NCI-H1436 (cell line): ENCODE measurements at regions not wholly inside any gene's neighbourhood (a gene's known extent, or its start where the extent isn't known, plus 50 kb on each side); places are given as distances from the start of the nearest gene placed in this dataset.

Experiments used
- DNase-seq: peaks from one replicate; lab custom pipeline; 2025; lab: John Stamatoyannopoulos, UW

DNA sequence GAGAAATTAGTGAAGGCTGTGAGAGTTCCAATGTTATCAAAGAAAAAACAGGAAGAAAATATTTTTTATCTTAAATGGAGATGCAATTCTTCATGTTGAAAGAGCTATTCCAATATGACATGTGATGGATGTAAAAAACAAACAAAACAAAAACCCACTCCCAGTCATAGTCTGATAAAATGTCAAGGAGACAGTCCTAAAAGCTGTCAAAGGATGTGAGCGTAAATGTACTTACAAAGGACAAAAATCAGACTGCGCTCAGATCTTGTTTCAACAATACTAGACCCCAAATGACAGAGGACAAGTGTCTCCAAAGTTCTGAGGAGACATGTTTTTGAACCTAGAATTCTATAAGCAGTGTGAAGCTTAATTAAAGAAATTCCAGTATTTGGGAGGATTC is 265.8 kb downstream of the PLPP3 start:
- DNase-seq: no peak

DNA sequence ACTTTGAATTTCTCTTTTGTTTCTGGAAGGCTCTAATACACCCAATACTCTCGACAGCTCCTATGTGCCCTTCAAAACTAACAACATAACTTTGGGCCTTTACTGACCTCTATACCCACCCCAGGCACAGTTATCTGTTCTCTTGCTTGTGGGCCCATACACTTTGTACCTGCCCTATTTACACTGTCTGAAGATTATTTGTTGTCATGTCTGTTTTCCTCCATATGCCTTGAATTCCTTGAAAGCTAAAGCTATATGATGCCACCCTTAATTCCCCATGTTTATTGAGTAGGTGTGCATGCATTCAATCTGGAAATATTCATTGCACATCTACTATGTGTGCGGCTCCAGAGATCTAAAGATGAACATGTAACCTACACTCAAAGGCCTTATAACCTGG is 267.6 kb downstream of the PLPP3 start:
- no peak for DNase-seq

GRCh38 chr1:56310945-56311344 is 268.4 kb downstream of the PLPP3 start:
- DNase-seq: no peak

DNA sequence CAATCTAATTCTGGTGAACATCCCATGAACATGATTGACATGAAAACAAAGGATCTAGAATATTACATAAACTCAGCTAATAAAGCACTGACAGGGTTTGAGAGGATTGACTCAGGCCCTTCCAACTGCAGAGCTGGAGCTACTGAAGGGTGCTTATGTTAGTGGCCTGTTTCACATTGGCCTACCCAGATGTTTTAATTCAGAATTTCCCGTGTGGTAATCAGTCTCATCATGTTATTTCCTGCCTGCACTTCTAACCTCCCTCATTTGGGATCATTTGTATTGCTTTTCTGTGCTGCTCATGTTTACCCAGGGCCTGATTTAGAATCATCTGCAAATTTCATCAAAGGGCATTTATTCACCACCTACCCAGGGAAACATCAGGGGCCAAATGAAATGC is 270.3 kb downstream of the PLPP3 start:
- no peak for DNase-seq

DNA sequence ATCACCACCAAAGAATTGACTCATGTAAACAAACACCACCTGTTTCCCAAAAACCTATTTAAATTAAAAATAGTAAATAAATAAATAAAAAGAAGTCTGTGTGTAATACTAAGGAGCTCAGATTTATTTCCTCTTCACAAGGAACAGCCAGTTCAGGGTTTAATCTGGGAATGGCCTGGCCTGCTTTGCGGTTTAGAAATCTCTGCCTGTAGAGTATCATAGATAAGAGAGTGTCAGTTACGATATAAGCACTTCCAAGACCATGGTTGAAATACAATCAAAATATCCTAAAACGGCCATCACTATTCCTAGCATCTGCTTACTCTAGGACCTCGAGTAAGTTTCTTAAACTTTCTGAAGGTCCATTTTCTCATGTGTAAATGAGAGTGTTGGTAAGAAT is 274.4 kb downstream of the PLPP3 start:
- no peak for DNase-seq

DNA sequence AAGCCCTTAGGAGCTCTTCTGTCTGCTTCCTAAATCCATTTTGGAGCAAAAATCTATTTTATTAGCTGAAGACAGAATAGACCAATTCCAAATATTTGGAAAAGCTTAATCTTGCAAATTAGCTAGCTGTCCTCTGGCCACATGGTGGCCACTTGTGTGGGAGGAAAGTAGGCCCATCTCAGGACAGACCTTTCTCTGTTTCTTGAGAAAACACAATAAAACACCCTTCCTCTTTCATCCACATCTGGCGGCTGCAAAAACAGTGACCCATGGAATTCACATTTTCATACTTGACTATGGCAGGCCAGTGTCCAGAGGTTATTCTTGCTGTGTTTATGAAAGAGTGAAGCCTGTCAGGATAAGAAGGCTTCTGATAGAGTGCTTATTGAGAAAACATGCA is 275.6 kb downstream of the PLPP3 start:
- no peak for DNase-seq

DNA sequence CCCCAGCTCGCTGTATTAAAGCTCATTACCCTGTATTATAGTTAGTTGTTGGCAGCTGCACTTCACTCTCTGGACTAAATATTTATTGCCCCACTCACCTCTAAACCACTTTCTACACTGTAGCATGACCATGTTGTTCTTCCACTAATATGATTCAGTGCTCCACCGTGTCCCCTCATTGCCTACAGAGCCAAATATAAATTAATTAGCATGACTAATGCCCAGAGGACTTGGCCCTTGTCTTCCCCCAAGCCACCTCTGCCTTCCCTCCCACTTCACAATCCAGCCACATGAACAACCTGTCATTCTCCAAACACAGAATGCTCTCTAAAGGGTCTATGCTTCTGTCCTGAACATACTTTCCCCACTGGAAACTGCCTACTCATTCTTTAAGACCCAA is 276.5 kb downstream of the PLPP3 start:
- no peak for DNase-seq

DNA sequence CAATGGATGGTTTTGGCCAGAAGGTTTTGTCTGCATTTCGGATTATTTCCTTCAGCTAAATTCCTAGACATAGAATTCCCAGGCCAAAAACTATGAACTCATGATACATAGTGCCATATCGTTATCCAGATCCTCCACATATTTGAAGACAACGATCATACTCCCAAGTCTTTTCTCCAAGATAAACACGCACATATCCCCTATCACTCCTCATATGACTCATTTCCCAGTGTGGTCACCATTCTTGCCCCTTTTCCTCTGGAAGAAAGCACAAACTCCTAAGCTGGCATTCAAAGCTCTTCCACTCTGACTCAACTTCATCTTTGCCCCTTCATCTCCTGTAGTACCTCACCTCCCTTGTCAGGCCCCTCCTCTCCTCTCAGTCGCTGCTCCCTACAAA is 277.6 kb downstream of the PLPP3 start:
- no peak for DNase-seq

DNA sequence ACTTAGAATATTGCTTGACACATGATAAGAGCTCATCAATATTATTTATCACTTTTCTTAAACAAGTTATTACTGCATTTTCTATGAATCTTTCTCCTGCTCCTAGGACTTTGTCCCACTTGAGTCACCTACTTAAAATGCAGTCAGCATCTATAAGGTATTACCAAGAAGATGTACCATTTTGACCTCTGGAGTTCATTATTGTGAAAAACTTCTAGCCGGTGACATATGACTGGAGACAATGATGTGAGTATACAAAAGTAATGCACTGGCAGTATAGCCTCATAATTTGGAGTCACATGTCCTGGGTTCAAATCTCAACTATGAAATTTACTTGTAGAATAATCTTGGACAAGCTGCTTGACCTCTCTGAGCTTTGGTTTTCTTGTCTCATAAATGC is 278.5 kb downstream of the PLPP3 start:
- DNase-seq: no peak

DNA sequence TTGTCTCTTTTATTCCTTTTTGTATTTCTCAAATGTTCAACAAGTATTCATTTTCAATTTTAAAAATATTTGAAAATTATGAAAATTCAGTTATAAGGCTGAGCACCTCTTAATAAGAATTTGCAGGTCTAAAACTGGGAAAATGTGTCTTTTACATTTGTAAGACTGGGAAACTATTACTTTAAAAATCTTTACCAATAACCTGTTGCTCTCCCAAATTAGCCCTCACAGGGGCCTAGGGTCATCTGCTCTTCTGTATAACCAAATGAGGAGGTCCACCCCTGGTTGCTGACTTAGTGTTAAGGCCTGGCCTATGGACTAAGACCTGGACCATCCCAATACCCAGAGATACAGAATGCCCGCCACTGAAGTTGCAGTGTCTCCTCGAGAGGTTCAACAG is 280.5 kb downstream of the PLPP3 start:
- no peak for DNase-seq

DNA sequence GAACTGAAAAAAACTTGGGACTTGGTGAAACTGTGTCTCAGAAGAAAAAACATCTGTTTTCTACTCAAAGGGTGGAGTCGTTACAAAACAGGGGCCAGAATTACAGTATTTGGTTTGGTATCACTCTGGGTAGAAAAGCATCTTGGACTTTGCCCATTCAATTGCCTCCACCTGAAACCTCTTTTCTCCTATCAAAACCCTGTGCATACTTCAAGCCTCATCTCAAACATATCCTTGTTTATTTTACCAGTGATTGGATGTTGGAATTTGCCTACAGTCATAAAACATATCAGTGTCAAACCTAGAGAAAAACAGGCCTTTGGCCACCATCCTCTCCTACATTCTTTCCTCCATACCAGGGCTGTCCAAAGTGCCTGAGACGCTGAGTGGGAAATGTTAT is 281.5 kb downstream of the PLPP3 start:
- DNase-seq: no peak

DNA sequence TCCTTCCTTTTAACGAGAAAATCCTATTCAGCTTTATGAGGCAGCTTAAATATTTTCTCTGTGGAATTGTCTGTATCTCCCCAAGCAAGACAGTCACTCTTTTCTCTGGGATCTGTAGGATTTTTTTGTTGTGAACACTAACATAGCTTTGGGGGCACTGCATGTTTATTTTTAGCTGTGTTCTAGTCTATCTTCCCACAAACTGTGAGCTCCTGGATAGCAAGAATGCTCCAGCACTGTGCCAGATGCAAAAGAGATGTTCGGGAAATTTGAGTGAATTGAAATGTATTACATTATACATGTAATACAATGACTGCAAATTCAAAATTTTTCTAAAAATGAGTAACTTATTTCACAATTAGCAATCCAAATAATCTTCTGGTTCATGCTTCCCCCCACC is 282.2 kb downstream of the PLPP3 start:
- DNase-seq: no peak

DNA sequence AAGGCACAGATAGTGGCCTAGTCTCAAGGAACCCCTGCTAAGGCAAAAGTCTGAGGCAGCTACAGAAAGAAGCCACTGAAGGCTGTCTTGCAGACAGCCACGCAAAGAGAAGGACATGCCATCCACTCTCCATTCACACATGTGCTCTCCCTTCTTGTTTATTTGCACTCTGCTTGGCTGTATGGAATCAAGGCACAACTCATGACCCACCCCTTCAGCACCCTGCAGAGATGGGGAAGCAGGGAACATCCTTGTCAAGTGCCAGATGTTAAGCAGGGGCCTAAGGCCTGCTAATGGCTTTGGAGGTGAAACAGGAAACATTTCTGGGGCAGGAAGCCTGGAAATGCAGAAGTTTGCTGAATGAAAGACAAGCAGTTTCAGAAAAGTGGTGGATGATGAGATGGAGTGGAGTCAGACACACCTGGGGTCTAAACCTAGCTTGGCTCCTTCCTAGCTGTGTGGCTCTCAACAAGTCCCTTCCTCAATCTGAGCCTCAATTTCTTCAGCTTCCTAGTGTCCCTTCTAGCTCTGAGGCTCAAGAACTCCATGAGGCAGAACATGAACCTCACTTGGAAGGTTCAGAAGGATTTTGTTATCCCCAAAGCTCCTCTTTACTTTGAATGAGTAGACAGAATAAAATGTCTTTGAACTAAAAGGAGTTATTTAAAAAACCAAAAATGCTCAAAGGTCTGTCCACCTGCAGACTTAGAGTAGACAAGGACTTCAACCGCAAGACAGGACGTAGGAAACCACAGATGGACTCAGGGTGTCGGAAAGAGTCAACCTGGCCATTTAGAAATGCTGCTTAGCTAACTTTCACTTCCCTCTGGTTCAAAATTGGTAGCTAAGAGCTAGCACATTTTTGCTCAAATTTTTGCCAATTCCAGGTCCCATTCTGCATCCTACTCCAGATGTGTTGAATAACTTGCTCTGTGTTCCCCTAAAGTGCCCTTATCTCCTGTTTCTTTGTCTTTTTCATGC is 283.1 kb downstream of the PLPP3 start:
- no peak for DNase-seq

GRCh38 chr1:56291374-56291919 is 287.9 kb downstream of the PLPP3 start:
- no peak for DNase-seq

- no peak for DNase-seq
Observed at GRCh38 chr1:56289260-56289659, 290.1 kb downstream of the PLPP3 start.

DNA sequence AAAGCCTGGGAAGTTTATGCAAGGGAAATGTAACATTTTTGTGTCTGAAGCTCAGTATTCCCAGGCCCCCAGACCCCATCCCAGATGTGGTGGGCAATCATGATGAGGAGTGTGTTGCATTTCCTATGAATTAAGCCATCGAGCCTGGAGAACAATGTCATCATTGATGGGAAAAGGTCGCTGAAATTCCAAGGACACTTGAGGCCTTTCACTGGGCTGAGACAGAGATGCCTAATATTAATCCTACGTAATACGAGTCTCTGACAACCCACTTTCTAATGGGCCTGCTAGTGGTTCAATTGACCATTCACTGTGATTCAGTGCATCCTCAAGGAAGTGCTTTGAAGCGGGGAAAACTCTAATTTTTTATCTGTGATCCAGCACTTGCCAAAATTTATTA is 291.6 kb downstream of the PLPP3 start:
- DNase-seq: no peak

DNA sequence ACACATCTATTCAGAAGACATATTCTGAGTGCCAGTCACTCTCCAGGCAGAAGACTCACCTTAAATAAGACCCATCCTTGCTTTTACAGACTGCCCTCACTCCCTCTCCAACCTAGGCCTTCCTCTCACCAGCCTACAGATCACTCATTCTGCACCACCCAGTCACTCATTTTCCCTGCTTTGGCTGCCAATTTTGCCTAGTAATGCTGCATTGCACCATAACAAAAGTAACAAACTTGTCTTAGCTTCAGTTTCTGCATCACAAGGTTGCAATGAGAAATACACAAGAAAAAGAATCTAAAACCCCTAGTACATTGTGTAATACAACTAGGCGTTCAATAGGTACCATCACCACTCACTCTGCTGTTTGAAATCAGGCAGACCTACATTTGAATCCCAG is 292.4 kb downstream of the PLPP3 start:
- DNase-seq: no peak

- no peak for DNase-seq
Observed at GRCh38 chr1:56286506-56286905, 292.9 kb downstream of the PLPP3 start.

DNA sequence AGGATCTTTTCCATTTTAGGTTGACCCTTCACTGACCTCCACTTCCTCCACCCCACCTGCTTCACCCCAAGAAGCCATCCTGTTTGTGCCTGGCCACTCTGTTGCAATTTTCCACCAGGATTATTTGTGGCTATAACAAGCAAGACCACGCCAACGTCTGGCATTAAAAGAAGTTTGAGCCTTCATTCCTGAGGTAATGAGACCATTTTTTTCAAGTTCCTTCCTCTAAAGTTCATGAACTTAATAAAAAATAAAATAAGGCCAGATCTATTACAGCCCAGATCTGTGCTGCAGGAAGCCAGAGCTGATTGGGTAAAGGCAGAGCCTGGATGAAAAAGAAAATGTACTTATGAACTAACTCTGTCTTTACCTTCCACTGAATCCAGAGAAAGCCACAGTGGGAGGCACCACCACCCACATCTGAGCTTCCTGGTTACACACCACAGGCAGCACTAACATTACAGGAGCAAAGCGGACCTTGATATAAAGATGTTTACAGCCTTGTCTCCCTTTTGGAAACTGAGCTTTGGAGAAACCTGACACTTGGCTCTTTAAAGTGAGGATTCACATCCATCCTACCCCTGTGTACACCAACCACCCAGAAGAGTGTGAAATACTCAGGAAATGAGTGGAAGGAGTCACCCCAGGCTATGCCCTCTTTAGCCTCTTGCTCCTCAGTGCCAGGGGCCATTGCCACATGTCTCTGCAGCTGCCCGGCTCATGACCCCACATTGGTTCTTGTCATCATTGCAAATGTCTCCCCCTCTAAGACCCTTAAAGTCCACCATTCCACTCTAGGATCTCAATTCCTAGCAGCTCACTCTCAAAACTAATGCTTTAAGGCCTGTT is 293.6 kb downstream of the PLPP3 start:
- DNase-seq: no peak

- no peak for DNase-seq
Observed at GRCh38 chr1:56284928-56285327, 294.4 kb downstream of the PLPP3 start.

GRCh38 chr1:56278061-56278460 is 301.3 kb downstream of the PLPP3 start:
- no peak for DNase-seq

DNA sequence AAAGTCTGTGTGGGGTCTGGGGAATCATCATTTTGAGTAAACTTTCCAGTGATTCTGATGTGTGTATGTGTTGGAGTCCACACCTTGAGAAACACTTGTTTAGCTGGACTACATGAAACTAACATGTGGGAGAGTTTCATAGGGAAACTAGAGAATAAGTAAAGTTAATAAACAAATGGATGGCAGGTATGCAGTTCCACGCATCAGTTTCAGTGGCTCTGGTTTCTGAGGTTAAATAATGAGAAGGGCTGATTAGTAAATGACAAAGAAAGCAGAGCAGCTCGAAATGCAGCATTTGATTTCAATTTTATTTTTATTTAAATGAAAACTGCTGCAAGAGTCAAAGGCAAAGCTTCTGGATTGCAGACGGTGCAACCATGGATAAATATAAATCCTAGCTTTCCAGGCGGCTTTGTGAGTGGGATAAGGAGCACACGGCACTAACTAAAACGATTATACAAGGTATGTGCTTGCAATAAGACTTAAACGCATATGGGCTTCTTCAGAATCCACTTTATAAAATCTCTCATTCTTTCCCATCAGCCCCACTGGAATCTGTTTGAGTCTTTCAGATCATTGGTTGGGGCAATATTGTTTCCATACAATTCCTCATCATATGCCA is 310.7 kb downstream of the PLPP3 start:
- no peak for DNase-seq
